Coronary artery (tissue), 2 donors: ENCODE measurements at regions not wholly inside any gene's neighbourhood (a gene's known extent, or its start where the extent isn't known, plus 50 kb on each side); places are given as distances from the start of the nearest gene placed in this dataset.

Experiments
- DNase-seq: peaks from one replicate; pipeline ENCODE4 v3.0.0-alpha.2; 2017; ENCODE audit warnings: low spot score
- H3K27ac ChIP-seq, 2 donors: fragments of 200-600 bp; sonication (generic); one replicate each; pipeline ENCODE4 v1.5.1; 2016 to 2019
- H3K4me3 ChIP-seq: fragments of 200-600 bp; sonication (generic); 2 replicates; pipeline ENCODE4 v1.5.1; 2016; ENCODE audit warnings: mild to moderate bottlenecking, moderate library complexity
- TF ChIP-seq, protein P1 (sequence below): fragments of 200-600 bp; sonication (generic); IDR thresholded peaks from one replicate; pipeline ENCODE4 v1.5.1; 2019; ENCODE audit warnings: antibody characterized with exemption

DNA sequence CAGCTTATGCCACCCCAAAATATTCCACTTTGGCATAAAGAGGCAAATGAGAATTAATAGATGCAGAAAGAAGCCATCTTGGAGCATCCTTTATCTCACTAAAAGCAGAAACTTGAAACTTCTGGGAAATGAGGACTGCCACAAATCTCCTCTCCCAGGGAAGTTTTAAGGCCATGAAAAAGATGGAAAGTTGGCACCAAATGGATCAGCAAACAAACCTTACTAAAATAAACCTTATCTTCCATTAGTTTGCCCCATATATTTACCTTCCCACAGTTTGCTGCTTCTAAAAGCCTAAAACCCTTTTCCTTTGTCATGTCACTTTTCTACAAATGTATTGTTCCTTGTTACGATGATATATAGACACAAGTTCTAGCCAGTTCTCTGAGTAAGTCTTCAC is 340.0 kb upstream of the USP15 start:
- TF ChIP-seq, protein P1, sequence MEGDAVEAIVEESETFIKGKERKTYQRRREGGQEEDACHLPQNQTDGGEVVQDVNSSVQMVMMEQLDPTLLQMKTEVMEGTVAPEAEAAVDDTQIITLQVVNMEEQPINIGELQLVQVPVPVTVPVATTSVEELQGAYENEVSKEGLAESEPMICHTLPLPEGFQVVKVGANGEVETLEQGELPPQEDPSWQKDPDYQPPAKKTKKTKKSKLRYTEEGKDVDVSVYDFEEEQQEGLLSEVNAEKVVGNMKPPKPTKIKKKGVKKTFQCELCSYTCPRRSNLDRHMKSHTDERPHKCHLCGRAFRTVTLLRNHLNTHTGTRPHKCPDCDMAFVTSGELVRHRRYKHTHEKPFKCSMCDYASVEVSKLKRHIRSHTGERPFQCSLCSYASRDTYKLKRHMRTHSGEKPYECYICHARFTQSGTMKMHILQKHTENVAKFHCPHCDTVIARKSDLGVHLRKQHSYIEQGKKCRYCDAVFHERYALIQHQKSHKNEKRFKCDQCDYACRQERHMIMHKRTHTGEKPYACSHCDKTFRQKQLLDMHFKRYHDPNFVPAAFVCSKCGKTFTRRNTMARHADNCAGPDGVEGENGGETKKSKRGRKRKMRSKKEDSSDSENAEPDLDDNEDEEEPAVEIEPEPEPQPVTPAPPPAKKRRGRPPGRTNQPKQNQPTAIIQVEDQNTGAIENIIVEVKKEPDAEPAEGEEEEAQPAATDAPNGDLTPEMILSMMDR = no peak
- DNase-seq = no peak
- no peak overlapping the region for H3K27ac ChIP-seq
- no peak overlapping the region for H3K4me3 ChIP-seq

DNA sequence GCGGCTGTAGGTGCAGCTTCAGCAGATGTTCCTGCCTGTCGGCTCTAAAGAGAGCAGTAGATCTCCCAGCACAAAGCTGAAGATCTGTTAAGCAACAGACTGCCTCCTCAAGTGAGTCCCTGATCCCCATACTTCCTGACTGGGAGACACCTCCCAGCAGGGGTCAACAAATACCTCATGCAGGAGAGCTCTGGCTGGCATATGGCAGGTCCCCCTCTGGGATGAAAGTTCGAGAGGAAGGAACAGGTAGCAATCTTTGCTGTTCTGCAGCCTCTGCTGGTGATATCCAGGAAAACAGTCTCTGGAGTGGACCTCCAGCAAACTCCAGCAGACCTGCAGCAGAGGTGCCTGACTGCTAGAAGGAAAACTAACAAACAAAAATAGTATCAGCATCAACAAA is 337.1 kb upstream of the USP15 start:
- DNase-seq = no peak
- Histone ChIP-seq H3K27ac (no peak overlapping the region), H3K4me3 (no peak overlapping the region)
- TF ChIP-seq, protein P1 = no peak

DNA sequence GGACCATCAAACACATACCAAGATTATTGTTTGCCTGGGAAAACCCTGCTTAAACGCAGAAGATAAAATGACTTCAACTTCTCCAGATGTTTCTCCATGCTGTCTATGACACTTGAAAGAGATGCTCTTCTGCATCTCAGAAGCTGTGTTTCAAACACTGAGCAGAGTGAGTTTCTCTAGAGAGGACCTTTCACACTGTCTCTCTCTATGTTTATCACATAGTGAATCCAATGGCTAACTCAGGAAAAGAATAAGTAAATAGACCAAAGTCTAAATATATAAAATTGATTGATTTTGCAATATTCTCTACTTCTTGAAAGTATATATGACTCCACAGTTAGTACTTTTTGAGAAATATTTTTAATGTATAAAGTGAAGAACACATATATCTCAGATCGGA is 325.6 kb upstream of the USP15 start:
- H3K27ac ChIP-seq = no peak overlapping the region
- DNase-seq = no peak
- TF ChIP-seq, protein P1 = no peak
- H3K4me3 ChIP-seq = no peak overlapping the region

DNA sequence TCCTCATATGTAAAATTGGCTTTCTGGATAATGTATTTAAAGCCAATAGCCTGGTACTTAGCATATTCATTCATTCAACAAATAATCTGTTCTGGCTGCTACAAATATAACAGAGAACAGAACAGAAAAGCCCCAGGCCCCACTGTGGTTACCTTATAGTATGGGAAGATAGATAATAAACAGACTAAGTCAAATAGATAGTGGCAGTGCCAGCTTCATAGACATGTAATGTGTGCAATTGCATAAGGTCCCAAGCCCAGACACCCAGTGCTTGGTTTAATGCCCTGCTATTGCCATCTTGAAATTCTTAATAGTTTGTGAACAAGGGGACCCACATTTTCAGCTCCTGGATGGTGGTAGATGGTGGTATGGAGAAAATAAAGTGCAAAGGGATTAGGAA is 320.2 kb upstream of the USP15 start:
- Histone ChIP-seq H3K27ac (no peak overlapping the region), H3K4me3 (no peak overlapping the region)
- DNase-seq = no peak
- TF ChIP-seq, protein P1 = no peak

DNA sequence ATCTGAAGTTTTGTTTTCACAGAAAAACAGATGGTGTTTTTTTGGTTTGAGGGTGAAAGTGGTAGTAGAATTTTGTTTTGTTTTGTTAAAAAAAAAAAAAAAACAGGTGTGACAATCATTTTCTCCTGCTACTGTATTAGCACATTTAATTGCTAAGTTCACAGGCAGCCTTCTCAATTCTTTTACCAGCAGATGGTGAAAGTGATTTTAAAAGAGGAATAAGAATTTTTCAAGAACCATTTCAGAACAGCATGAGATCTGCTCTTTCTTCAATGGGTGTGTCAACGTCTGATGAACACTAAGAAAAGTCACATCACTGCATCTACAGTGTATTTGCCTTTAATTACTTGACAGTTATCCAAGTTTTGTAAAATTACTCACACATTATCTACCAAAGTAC is 303.7 kb upstream of the USP15 start:
- H3K27ac ChIP-seq = no peak overlapping the region
- TF ChIP-seq, protein P1 = no peak
- no peak overlapping the region for H3K4me3 ChIP-seq
- no peak for DNase-seq

DNA sequence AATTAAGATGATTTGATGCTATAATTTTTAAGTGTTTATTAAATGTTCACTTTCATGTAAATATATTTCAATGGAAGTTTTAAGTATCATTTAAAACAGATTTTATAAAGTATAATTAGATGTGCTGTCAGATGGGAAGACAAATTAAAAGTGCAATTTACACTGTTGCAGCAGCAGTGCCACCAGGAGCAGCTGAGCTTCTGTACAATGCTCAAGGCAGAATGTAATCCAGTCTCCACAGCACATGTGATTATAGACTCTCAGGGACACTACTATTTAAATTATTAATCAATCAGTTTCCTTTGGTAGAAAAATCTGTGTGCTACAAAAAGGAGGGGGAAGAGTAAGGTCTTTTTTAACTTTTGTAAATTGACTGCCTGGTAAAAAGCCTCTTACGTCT is 285.7 kb upstream of the USP15 start:
- Histone ChIP-seq H3K27ac (no peak overlapping the region), H3K4me3 (no peak overlapping the region)
- TF ChIP-seq, protein P1 = no peak
- DNase-seq = no peak

DNA sequence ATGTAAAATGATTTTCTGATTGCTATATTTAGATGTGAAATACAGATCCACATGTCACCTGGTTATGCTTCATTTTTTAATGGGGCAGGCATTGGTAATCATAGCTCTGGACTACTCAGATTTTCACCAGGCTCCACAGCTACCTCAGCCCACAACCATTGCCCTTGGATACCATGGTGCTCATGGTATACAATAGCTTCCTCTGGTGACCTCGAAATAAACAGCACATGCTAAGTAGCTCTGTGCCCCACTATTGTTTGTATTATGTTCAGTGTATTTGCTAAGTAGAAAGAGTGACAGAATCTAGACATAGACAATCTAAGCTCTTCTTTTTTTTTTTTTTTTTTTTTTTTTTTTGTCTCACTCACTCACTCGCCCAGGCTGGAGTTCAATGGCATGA is 274.4 kb upstream of the USP15 start:
- Histone ChIP-seq H3K4me3 (no peak overlapping the region), H3K27ac (no peak overlapping the region)
- no peak for DNase-seq
- TF ChIP-seq, protein P1 = no peak
